ENCODE measurements at regions not wholly inside any gene's neighbourhood (a gene's known extent, or its start where the extent isn't known, plus 50 kb on each side); places are given as distances from the start of the nearest gene placed in this dataset.
A peak's percentile ranks its signal among the peaks of the same experiment; 100 is the strongest.

- no peak overlapping the region for H3K9ac ChIP-seq (ENCODE audit: low read depth, low read length, poor library complexity)
- DNase-seq (ENCODE audit: low spot score), result no peak
- no peak overlapping the region for H3K14ac ChIP-seq (ENCODE audit: low read length)
- peaks cover 5% of the 10 kb centered on the region for H3K79me1 ChIP-seq (ENCODE audit: low read depth, low read length)
- H4K8ac ChIP-seq (ENCODE audit: low read depth, low read length), result no peak overlapping the region
- no peak overlapping the region for H3K27ac ChIP-seq (replicated peaks; ENCODE audit: low read length)
- no peak overlapping the region for H3K4me2 ChIP-seq (ENCODE audit: insufficient read depth, low read length, poor library complexity, severe bottlenecking)
- H3K27me3 ChIP-seq (ENCODE audit: control insufficient read depth in 3 of 3, insufficient read depth in 3 of 3, low read depth in 1 of 3, low read length in 3 of 3), result no peaks in the 10 kb centered on the region
- H3K4me3 ChIP-seq (ENCODE audit: low read length in 2 of 2), result no peak overlapping the region
- no peak overlapping the region for H3K4ac ChIP-seq (ENCODE audit: low read length)
- H3K23ac ChIP-seq (ENCODE audit: low read depth, low read length, poor library complexity), result no peak overlapping the region
- H2BK5ac ChIP-seq (ENCODE audit: low read length), result no peak overlapping the region
- peaks cover 0 to 3% of the 10 kb centered on the region in 2 donors for H3K36me3 ChIP-seq (replicated peaks in 1 of 2; ENCODE audit: control insufficient read depth in 2 of 2, insufficient read depth in 2 of 2, low read length in 2 of 2)
- peaks cover 3 to 8% of the 10 kb centered on the region in 2 donors for H3K4me1 ChIP-seq (ENCODE audit: control insufficient read depth in 2 of 2, insufficient read depth in 1 of 2, low read depth in 1 of 2, low read length in 2 of 2)
- WGBS, 2 donors (ENCODE audit: extremely low coverage in 2 of 2, insufficient read length in 2 of 2, insufficient replicate concordance in 1 of 2), result no CpG with 5 or more reads among the region's 13 CpGs
- H2AK5ac ChIP-seq (ENCODE audit: low read depth, low read length), result no peak overlapping the region
- H2BK12ac ChIP-seq (ENCODE audit: low read length), result no peak overlapping the region
- H3K9me3 ChIP-seq (replicated peaks in 1 of 2; ENCODE audit: control insufficient read depth in 2 of 2, insufficient read depth in 1 of 2, low read depth in 1 of 2, low read length in 2 of 2), result peaks cover 0 to 3% of the 10 kb centered on the region in 2 donors
- H4K91ac ChIP-seq (ENCODE audit: low read depth, low read length, poor library complexity), result no peak overlapping the region
- H2BK15ac ChIP-seq (ENCODE audit: low read length), result no peak overlapping the region
- no peak overlapping the region for H2BK120ac ChIP-seq (ENCODE audit: low read depth, low read length)
- H2AFZ ChIP-seq (ENCODE audit: low read length), result no peak overlapping the region
- no peak overlapping the region for H3K18ac ChIP-seq (ENCODE audit: low read length)
Observed at GRCh38 chr2:134177351-134177931, 76.4 kb upstream of the MGAT5 start.

DNA sequence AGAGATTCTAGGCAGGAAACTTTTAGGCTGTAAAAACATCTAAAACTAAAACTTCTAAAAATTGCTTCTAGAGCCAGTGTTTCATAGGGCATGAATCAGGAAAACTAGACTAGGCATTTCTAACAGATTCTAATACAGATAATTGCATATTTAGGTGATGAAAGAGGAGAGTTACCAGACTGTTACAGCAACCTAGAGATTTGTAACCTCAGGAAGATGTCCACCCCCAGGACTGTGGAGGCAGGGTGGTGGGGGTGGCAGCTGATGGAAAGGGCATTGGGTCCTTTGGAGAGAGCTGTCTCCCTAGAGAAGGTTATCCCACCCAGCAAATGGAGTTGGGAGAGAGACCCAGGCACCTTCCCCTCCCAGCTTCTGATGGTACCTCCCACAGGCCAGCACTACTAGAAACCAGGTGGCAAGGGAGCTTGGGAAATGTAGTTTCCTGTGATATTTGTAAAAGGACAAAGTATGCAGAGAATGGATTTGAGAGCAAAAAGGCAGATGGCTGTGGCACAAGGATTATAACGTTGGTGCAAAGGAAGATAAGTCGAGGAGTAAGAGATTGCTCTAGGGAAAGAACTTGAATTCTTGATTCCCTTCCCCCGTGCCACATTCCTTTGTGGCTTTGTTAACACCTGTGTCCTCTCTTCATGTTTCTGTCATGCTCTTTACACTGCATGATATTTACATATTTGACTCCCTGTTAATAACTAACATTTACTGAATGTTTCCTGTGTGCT lies 75.6 kb upstream of the MGAT5 start:
- Histone ChIP-seq H3K4me2 (ENCODE audit: insufficient read depth, low read length, poor library complexity, severe bottlenecking) (no peak overlapping the region), H3K9ac (ENCODE audit: low read depth, low read length, poor library complexity) (no peak overlapping the region), H2AFZ (ENCODE audit: low read length) (no peak overlapping the region), H3K4ac (ENCODE audit: low read length) (no peak overlapping the region), H3K14ac (ENCODE audit: low read length) (no peak overlapping the region), H2BK120ac (ENCODE audit: low read depth, low read length) (no peak overlapping the region), H2AK5ac (ENCODE audit: low read depth, low read length) (no peak overlapping the region), H3K36me3 (replicated peaks in 1 of 2; ENCODE audit: control insufficient read depth in 2 of 2, insufficient read depth in 2 of 2, low read length in 2 of 2) (peaks cover 0 to 3% of the 10 kb centered on the region in 2 donors), H2BK12ac (ENCODE audit: low read length) (no peak overlapping the region), H3K4me1 (ENCODE audit: control insufficient read depth in 2 of 2, insufficient read depth in 1 of 2, low read depth in 1 of 2, low read length in 2 of 2) (peaks cover 3 to 8% of the 10 kb centered on the region in 2 donors), H3K9me3 (replicated peaks in 1 of 2; ENCODE audit: control insufficient read depth in 2 of 2, insufficient read depth in 1 of 2, low read depth in 1 of 2, low read length in 2 of 2) (peaks cover 0 to 3% of the 10 kb centered on the region in 2 donors), H3K79me1 (ENCODE audit: low read depth, low read length) (peaks cover 3% of the 10 kb centered on the region), H3K18ac (ENCODE audit: low read length) (no peak overlapping the region), H2BK5ac (ENCODE audit: low read length) (no peak overlapping the region), H3K27ac (replicated peaks; ENCODE audit: low read length) (no peak overlapping the region), H2BK15ac (ENCODE audit: low read length) (no peak overlapping the region), H3K27me3 (ENCODE audit: control insufficient read depth in 3 of 3, insufficient read depth in 3 of 3, low read depth in 1 of 3, low read length in 3 of 3) (no peaks in the 10 kb centered on the region), H4K91ac (ENCODE audit: low read depth, low read length, poor library complexity) (no peak overlapping the region), H3K4me3 (ENCODE audit: low read length in 2 of 2) (no peak overlapping the region), H3K23ac (ENCODE audit: low read depth, low read length, poor library complexity) (no peak overlapping the region), H4K8ac (ENCODE audit: low read depth, low read length) (no peak overlapping the region)
- no peak for DNase-seq (ENCODE audit: low spot score)
- WGBS, 2 donors (ENCODE audit: extremely low coverage in 2 of 2, insufficient read length in 2 of 2, insufficient replicate concordance in 1 of 2), result no CpG with 5 or more reads among the region's 3 CpGs

GRCh38 chr2:134181219-134181618 lies 72.7 kb upstream of the MGAT5 start:
- Histone ChIP-seq H2BK120ac (ENCODE audit: low read depth, low read length) (no peak overlapping the region), H3K4me1 (ENCODE audit: control insufficient read depth in 2 of 2, insufficient read depth in 1 of 2, low read depth in 1 of 2, low read length in 2 of 2) (peaks cover 3 to 8% of the 10 kb centered on the region in 2 donors), H2BK15ac (ENCODE audit: low read length) (no peak overlapping the region), H3K4me3 (ENCODE audit: low read length in 2 of 2) (no peak overlapping the region), H3K27ac (replicated peaks; ENCODE audit: low read length) (no peak overlapping the region), H3K79me1 (ENCODE audit: low read depth, low read length) (peaks cover 3% of the 10 kb centered on the region), H4K8ac (ENCODE audit: low read depth, low read length) (no peak overlapping the region), H3K9me3 (replicated peaks in 1 of 2; ENCODE audit: control insufficient read depth in 2 of 2, insufficient read depth in 1 of 2, low read depth in 1 of 2, low read length in 2 of 2) (peaks cover 0 to 3% of the 10 kb centered on the region in 2 donors), H3K14ac (ENCODE audit: low read length) (no peak overlapping the region), H4K91ac (ENCODE audit: low read depth, low read length, poor library complexity) (no peak overlapping the region), H2BK5ac (ENCODE audit: low read length) (no peak overlapping the region), H2BK12ac (ENCODE audit: low read length) (no peak overlapping the region), H3K9ac (ENCODE audit: low read depth, low read length, poor library complexity) (no peak overlapping the region), H3K4me2 (ENCODE audit: insufficient read depth, low read length, poor library complexity, severe bottlenecking) (no peak overlapping the region), H2AFZ (ENCODE audit: low read length) (no peak overlapping the region), H2AK5ac (ENCODE audit: low read depth, low read length) (no peak overlapping the region), H3K27me3 (ENCODE audit: control insufficient read depth in 3 of 3, insufficient read depth in 3 of 3, low read depth in 1 of 3, low read length in 3 of 3) (no peaks in the 10 kb centered on the region), H3K36me3 (replicated peaks in 1 of 2; ENCODE audit: control insufficient read depth in 2 of 2, insufficient read depth in 2 of 2, low read length in 2 of 2) (peaks cover 0 to 3% of the 10 kb centered on the region in 2 donors), H3K18ac (ENCODE audit: low read length) (peak overlapping the region; percentile 21), H3K23ac (ENCODE audit: low read depth, low read length, poor library complexity) (no peak overlapping the region), H3K4ac (ENCODE audit: low read length) (no peak overlapping the region)
- no peak for DNase-seq (ENCODE audit: low spot score)
- WGBS, 2 donors (ENCODE audit: extremely low coverage in 2 of 2, insufficient read length in 2 of 2, insufficient replicate concordance in 1 of 2), result no CpG with 5 or more reads among the region's 5 CpGs

GRCh38 chr2:134183679-134184078 lies 70.2 kb upstream of the MGAT5 start:
- H3K4me3 ChIP-seq (ENCODE audit: low read length in 2 of 2), result no peak overlapping the region
- H3K9ac ChIP-seq (ENCODE audit: low read depth, low read length, poor library complexity), result no peak overlapping the region

More at GRCh38 chr2:134183679-134184078, 70.2 kb upstream of the MGAT5 start:
- Histone ChIP-seq H4K91ac (ENCODE audit: low read depth, low read length, poor library complexity) (no peak overlapping the region), H2AFZ (ENCODE audit: low read length) (no peak overlapping the region), H3K4me2 (ENCODE audit: insufficient read depth, low read length, poor library complexity, severe bottlenecking) (no peak overlapping the region), H2BK120ac (ENCODE audit: low read depth, low read length) (no peak overlapping the region), H3K79me1 (ENCODE audit: low read depth, low read length) (no peaks in the 10 kb centered on the region), H3K27me3 (ENCODE audit: control insufficient read depth in 3 of 3, insufficient read depth in 3 of 3, low read depth in 1 of 3, low read length in 3 of 3) (no peaks in the 10 kb centered on the region), H4K8ac (ENCODE audit: low read depth, low read length) (no peak overlapping the region), H3K23ac (ENCODE audit: low read depth, low read length, poor library complexity) (no peak overlapping the region), H2BK12ac (ENCODE audit: low read length) (no peak overlapping the region), H3K36me3 (replicated peaks in 1 of 2; ENCODE audit: control insufficient read depth in 2 of 2, insufficient read depth in 2 of 2, low read length in 2 of 2) (peaks cover 0 to 3% of the 10 kb centered on the region in 2 donors), H3K27ac (replicated peaks; ENCODE audit: low read length) (no peak overlapping the region), H2BK5ac (ENCODE audit: low read length) (no peak overlapping the region), H3K4ac (ENCODE audit: low read length) (no peak overlapping the region), H3K14ac (ENCODE audit: low read length) (no peak overlapping the region), H3K18ac (ENCODE audit: low read length) (no peak overlapping the region), H3K4me1 (ENCODE audit: control insufficient read depth in 2 of 2, insufficient read depth in 1 of 2, low read depth in 1 of 2, low read length in 2 of 2) (peaks cover 0 to 3% of the 10 kb centered on the region in 2 donors), H3K9me3 (replicated peaks in 1 of 2; ENCODE audit: control insufficient read depth in 2 of 2, insufficient read depth in 1 of 2, low read depth in 1 of 2, low read length in 2 of 2) (peaks cover 1 to 2% of the 10 kb centered on the region in 2 donors), H2AK5ac (ENCODE audit: low read depth, low read length) (no peak overlapping the region), H2BK15ac (ENCODE audit: low read length) (no peak overlapping the region)
- DNase-seq (ENCODE audit: low spot score), result no peak
- no CpG with 5 or more reads among the region's 9 CpGs for WGBS, 2 donors (ENCODE audit: extremely low coverage in 2 of 2, insufficient read length in 2 of 2, insufficient replicate concordance in 1 of 2)

Data from neuronal stem cell (in vitro differentiated cells).